ENCODE measurements at regions not wholly inside any gene's neighbourhood (a gene's known extent, or its start where the extent isn't known, plus 50 kb on each side); places are given as distances from the start of the nearest gene placed in this dataset.

GRCh38 chr18:73838107-73838506 lies 309.5 kb downstream of the FBXO15 start:
- Mint-ChIP-seq H3K36me3 (ENCODE audit: low read depth) (no peaks in the 10 kb centered on the region), H3K27ac (no peak overlapping the region), H3K9me3 (no peaks in the 10 kb centered on the region), H3K4me3 (no peak overlapping the region), H3K4me1 (ENCODE audit: low read depth) (peaks cover 6% of the 10 kb centered on the region), H3K27me3 (no peaks in the 10 kb centered on the region)
- DNase-seq, result no peak

GRCh38 chr18:73835656-73836364 lies 311.8 kb downstream of the FBXO15 start:
- Mint-ChIP-seq H3K27ac (no peak overlapping the region), H3K9me3 (no peaks in the 10 kb centered on the region), H3K36me3 (ENCODE audit: low read depth) (no peaks in the 10 kb centered on the region), H3K4me1 (ENCODE audit: low read depth) (no peaks in the 10 kb centered on the region), H3K27me3 (no peaks in the 10 kb centered on the region), H3K4me3 (no peak overlapping the region)
- DNase-seq, result no peak

GRCh38 chr18:73835039-73835438 lies 312.6 kb downstream of the FBXO15 start:
- DNase-seq, result no peak
- no peak overlapping the region for H3K27ac Mint-ChIP-seq
- no peaks in the 10 kb centered on the region for H3K4me1 Mint-ChIP-seq (ENCODE audit: low read depth)
- no peaks in the 10 kb centered on the region for H3K36me3 Mint-ChIP-seq (ENCODE audit: low read depth)
- H3K9me3 Mint-ChIP-seq, result no peaks in the 10 kb centered on the region
- H3K27me3 Mint-ChIP-seq, result no peaks in the 10 kb centered on the region
- no peak overlapping the region for H3K4me3 Mint-ChIP-seq

- Mint-ChIP-seq H3K9me3 (no peaks in the 10 kb centered on the region), H3K36me3 (ENCODE audit: low read depth) (no peaks in the 10 kb centered on the region), H3K27me3 (no peaks in the 10 kb centered on the region), H3K27ac (no peak overlapping the region), H3K4me3 (no peak overlapping the region), H3K4me1 (ENCODE audit: low read depth) (no peaks in the 10 kb centered on the region)
- DNase-seq, result no peak
Observed at GRCh38 chr18:73831688-73832087, 315.9 kb downstream of the FBXO15 start.

- Mint-ChIP-seq H3K9me3 (no peaks in the 10 kb centered on the region), H3K27me3 (no peaks in the 10 kb centered on the region), H3K4me1 (ENCODE audit: low read depth) (no peaks in the 10 kb centered on the region), H3K4me3 (no peak overlapping the region), H3K36me3 (ENCODE audit: low read depth) (no peaks in the 10 kb centered on the region), H3K27ac (no peak overlapping the region)
- no peak for DNase-seq
Observed at GRCh38 chr18:73829146-73829545, 318.5 kb downstream of the FBXO15 start.

- Mint-ChIP-seq H3K27me3 (no peaks in the 10 kb centered on the region), H3K36me3 (ENCODE audit: low read depth) (no peaks in the 10 kb centered on the region), H3K9me3 (no peaks in the 10 kb centered on the region), H3K4me3 (no peak overlapping the region), H3K27ac (no peak overlapping the region), H3K4me1 (ENCODE audit: low read depth) (no peaks in the 10 kb centered on the region)
- DNase-seq, result no peak
Observed at GRCh38 chr18:73827801-73828200, 319.8 kb downstream of the FBXO15 start.

GRCh38 chr18:73826098-73826497 lies 321.5 kb downstream of the FBXO15 start:
- Mint-ChIP-seq H3K36me3 (ENCODE audit: low read depth) (no peaks in the 10 kb centered on the region), H3K27me3 (no peaks in the 10 kb centered on the region), H3K9me3 (no peaks in the 10 kb centered on the region), H3K4me3 (no peak overlapping the region), H3K27ac (no peak overlapping the region), H3K4me1 (ENCODE audit: low read depth) (no peaks in the 10 kb centered on the region)
- DNase-seq, result no peak

- no peak for DNase-seq
- H3K36me3 Mint-ChIP-seq (ENCODE audit: low read depth), result no peaks in the 10 kb centered on the region
- no peaks in the 10 kb centered on the region for H3K9me3 Mint-ChIP-seq
- no peak overlapping the region for H3K27ac Mint-ChIP-seq
- H3K27me3 Mint-ChIP-seq, result no peaks in the 10 kb centered on the region
- no peaks in the 10 kb centered on the region for H3K4me1 Mint-ChIP-seq (ENCODE audit: low read depth)
- no peak overlapping the region for H3K4me3 Mint-ChIP-seq
Observed at GRCh38 chr18:73824671-73825070, 323.0 kb downstream of the FBXO15 start.

GRCh38 chr18:73812423-73812822 lies 335.2 kb downstream of the FBXO15 start:
- peaks cover 4% of the 10 kb centered on the region for H3K27me3 Mint-ChIP-seq
- H3K27ac Mint-ChIP-seq, result no peak overlapping the region
- H3K4me1 Mint-ChIP-seq (ENCODE audit: low read depth), result no peaks in the 10 kb centered on the region
- no peak overlapping the region for H3K4me3 Mint-ChIP-seq
- H3K9me3 Mint-ChIP-seq, result peaks cover 4% of the 10 kb centered on the region
- DNase-seq, result no peak
- no peaks in the 10 kb centered on the region for H3K36me3 Mint-ChIP-seq (ENCODE audit: low read depth)

GRCh38 chr18:73807551-73808192 lies 340.0 kb downstream of the FBXO15 start:
- Mint-ChIP-seq H3K4me1 (ENCODE audit: low read depth) (no peaks in the 10 kb centered on the region), H3K36me3 (ENCODE audit: low read depth) (no peaks in the 10 kb centered on the region), H3K4me3 (no peak overlapping the region), H3K27ac (no peak overlapping the region), H3K27me3 (peaks cover 2% of the 10 kb centered on the region), H3K9me3 (no peaks in the 10 kb centered on the region)
- DNase-seq, result no peak

- Mint-ChIP-seq H3K27ac (no peak overlapping the region), H3K4me3 (no peak overlapping the region), H3K27me3 (no peaks in the 10 kb centered on the region), H3K4me1 (ENCODE audit: low read depth) (no peaks in the 10 kb centered on the region), H3K9me3 (no peaks in the 10 kb centered on the region), H3K36me3 (ENCODE audit: low read depth) (no peaks in the 10 kb centered on the region)
- no peak for DNase-seq
Observed at GRCh38 chr18:73805991-73806390, 341.6 kb downstream of the FBXO15 start.

GRCh38 chr18:73797419-73797818 lies 350.2 kb downstream of the FBXO15 start:
- Mint-ChIP-seq H3K4me3 (no peak overlapping the region), H3K36me3 (ENCODE audit: low read depth) (no peaks in the 10 kb centered on the region)

GRCh38 chr18:73793386-73793785 lies 354.2 kb downstream of the FBXO15 start:
- no peak overlapping the region for H3K4me3 Mint-ChIP-seq
- H3K27ac Mint-ChIP-seq, result no peak overlapping the region
- H3K36me3 Mint-ChIP-seq (ENCODE audit: low read depth), result no peaks in the 10 kb centered on the region
- no peaks in the 10 kb centered on the region for H3K9me3 Mint-ChIP-seq
- DNase-seq, result no peak
- no peaks in the 10 kb centered on the region for H3K4me1 Mint-ChIP-seq (ENCODE audit: low read depth)
- no peaks in the 10 kb centered on the region for H3K27me3 Mint-ChIP-seq

More at GRCh38 chr18:73797419-73797818, 350.2 kb downstream of the FBXO15 start:
- DNase-seq, result no peak
- Mint-ChIP-seq H3K9me3 (no peaks in the 10 kb centered on the region), H3K4me1 (ENCODE audit: low read depth) (no peaks in the 10 kb centered on the region), H3K27ac (no peak overlapping the region), H3K27me3 (no peaks in the 10 kb centered on the region)

GRCh38 chr18:73791081-73791480 lies 356.6 kb downstream of the FBXO15 start:
- H3K36me3 Mint-ChIP-seq (ENCODE audit: low read depth), result no peaks in the 10 kb centered on the region
- no peak overlapping the region for H3K27ac Mint-ChIP-seq
- no peaks in the 10 kb centered on the region for H3K4me1 Mint-ChIP-seq (ENCODE audit: low read depth)
- H3K4me3 Mint-ChIP-seq, result no peak overlapping the region
- H3K9me3 Mint-ChIP-seq, result no peaks in the 10 kb centered on the region
- no peak for DNase-seq
- no peaks in the 10 kb centered on the region for H3K27me3 Mint-ChIP-seq

GRCh38 chr18:73790587-73790986 lies 357.0 kb downstream of the FBXO15 start:
- no peaks in the 10 kb centered on the region for H3K27me3 Mint-ChIP-seq
- no peak overlapping the region for H3K27ac Mint-ChIP-seq
- no peaks in the 10 kb centered on the region for H3K4me1 Mint-ChIP-seq (ENCODE audit: low read depth)
- H3K4me3 Mint-ChIP-seq, result no peak overlapping the region
- H3K36me3 Mint-ChIP-seq (ENCODE audit: low read depth), result no peaks in the 10 kb centered on the region
- DNase-seq, result no peak
- no peaks in the 10 kb centered on the region for H3K9me3 Mint-ChIP-seq

All from activated T-cell treated with anti-CD3 and anti-CD28 coated beads, Interleukin-2, amount 50 U/mL, for 24 hours (primary cell).